OCI-LY3 (cell line): ENCODE measurements at regions not wholly inside any gene's neighbourhood (a gene's known extent, or its start where the extent isn't known, plus 50 kb on each side); places are given as distances from the start of the nearest gene placed in this dataset.

Experiments
- H2AFZ ChIP-seq: fragments of 200-600, 300-600 bp; shearing (Covaris generic); 2 replicates; pipeline ENCODE4 v1.6.0; 2014; ENCODE audit warnings: antibody characterized with exemption, low read depth, low read length
- H3K27ac ChIP-seq: fragments of 200-600, 300-600 bp; sonication (generic); 2 replicates; pipeline ENCODE4 v1.5.1; 2014; ENCODE audit warnings: mild to moderate bottlenecking, low read length, moderate library complexity, mixed read lengths
- H3K27me3 ChIP-seq: fragments of 200-600, 300-600 bp; sonication (generic); 2 replicates; pipeline ENCODE4 v1.6.1; 2014; ENCODE audit warnings: low read depth, low read length, mixed read lengths
- H3K36me3 ChIP-seq: fragments of 200-600, 300-600 bp; sonication (generic); replicated peaks from 2 replicates; pipeline ENCODE3; 2014; ENCODE audit warnings: low read depth, low read length, mixed read lengths
- H3K4me1 ChIP-seq: fragments of 300-600, 200-600 bp; sonication (generic); 2 replicates; pipeline ENCODE4 v1.6.1; 2014; ENCODE audit warnings: low read length, mixed read lengths
- H3K4me2 ChIP-seq: fragments of 200-600, 300-600 bp; sonication (generic); 2 replicates; pipeline ENCODE4 v1.6.1; 2014; ENCODE audit warnings: low read length, mixed read lengths
- H3K4me3 ChIP-seq: fragments of 300-600, 200-600 bp; sonication (generic); 2 replicates; pipeline ENCODE4 v1.5.1; 2014; ENCODE audit warnings: antibody characterized with exemption, mild to moderate bottlenecking, low read length, moderate library complexity
- H3K79me2 ChIP-seq: fragments of 300-600, 200-600 bp; shearing (Covaris generic); 2 replicates; pipeline ENCODE4 v1.6.1; 2014; ENCODE audit warnings: mild to moderate bottlenecking, low read length, mixed read lengths
- H3K9ac ChIP-seq: fragments of 300-600, 200-600 bp; shearing (Covaris generic); 2 replicates; pipeline ENCODE4 v1.6.0; 2014; ENCODE audit warnings: mild to moderate bottlenecking, low read length, moderate library complexity
- H3K9me3 ChIP-seq: fragments of 200-600, 300-600 bp; shearing (Covaris generic); 2 replicates; pipeline ENCODE4 v1.6.1; 2014; ENCODE audit warnings: low read length, mixed read lengths; ENCODE audit not compliant: insufficient read depth
- H4K20me1 ChIP-seq: fragments of 200-600, 300-600 bp; sonication (generic); 2 replicates; pipeline ENCODE4 v1.6.1; 2016; ENCODE audit warnings: low read length, mixed read lengths; ENCODE audit not compliant: insufficient read depth
- CTCF ChIP-seq: fragments of 200-600, 300-600 bp; sonication (generic); IDR thresholded peaks from 2 replicates; pipeline ENCODE4 v1.5.1; 2014; ENCODE audit warnings: antibody characterized with exemption, low read length, low read depth
- EZH2phosphoT487 ChIP-seq: fragments of 200-600 bp; shearing (Covaris generic); IDR thresholded peaks from 2 replicates; pipeline ENCODE4 v1.6.1; 2018; ENCODE audit warnings: antibody characterized with exemption, mixed run types, low read depth

DNA sequence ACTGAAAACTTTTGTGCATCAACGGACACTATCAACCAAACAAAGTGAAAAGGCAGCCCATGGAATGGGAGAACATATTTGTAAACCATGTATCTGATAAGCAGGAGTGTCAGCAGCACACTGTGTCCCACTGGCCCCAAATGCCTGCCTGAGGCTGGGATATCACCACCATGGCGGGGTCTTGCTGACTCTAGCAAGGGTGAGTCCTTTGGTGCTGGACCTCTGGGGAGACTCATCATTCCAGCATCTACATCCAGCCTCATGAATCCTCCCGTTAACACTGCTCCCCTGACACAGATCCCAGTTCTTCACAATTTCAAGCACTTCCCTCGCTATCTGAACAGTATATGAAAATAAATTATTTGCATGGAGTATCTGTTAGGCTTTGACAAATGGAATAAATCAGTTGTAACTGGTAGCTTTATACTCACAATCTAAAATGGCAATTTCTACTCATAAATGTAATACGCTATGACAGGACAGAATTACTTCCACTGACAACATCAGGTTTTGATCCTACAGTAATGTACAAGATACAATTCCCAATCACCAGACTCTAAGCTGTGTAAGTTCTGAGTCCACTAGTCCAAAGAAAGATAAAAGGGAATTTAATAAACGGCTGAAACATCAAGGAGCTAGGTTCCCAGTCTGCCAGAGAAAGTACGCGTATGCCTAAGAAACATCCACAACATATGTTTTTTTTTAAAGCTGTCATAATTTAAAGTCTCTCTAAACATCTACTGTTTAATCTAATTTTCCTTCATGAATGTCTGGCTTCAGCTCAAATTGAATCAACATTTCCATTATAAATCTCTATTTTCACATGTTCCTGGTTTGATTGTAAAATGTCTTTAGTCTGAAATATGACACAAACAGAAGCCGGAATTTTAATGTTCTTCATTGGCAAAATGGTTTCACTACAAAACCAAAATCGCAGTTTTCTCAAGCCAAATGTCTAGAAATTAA lies 95.1 kb downstream of the SIPA1L2 start:
- no peak overlapping the region for H3K4me3 ChIP-seq
- H4K20me1 ChIP-seq: no peaks in the 10 kb centered on the region
- no peaks in the 10 kb centered on the region for H3K9me3 ChIP-seq
- H2AFZ ChIP-seq: no peak overlapping the region
- H3K27ac ChIP-seq: no peak overlapping the region
- H3K9ac ChIP-seq: no peak overlapping the region
- H3K27me3 ChIP-seq: no peaks in the 10 kb centered on the region
- no peaks in the 10 kb centered on the region for H3K36me3 ChIP-seq
- H3K79me2 ChIP-seq: no peaks in the 10 kb centered on the region
- no peaks in the 10 kb centered on the region for H3K4me1 ChIP-seq
- H3K4me2 ChIP-seq: no peak overlapping the region
- TF ChIP-seq EZH2phosphoT487 (no peak), CTCF (no peak)

- H3K9me3 ChIP-seq: no peaks in the 10 kb centered on the region
- H3K79me2 ChIP-seq: no peaks in the 10 kb centered on the region
- no peak overlapping the region for H3K27ac ChIP-seq
- H4K20me1 ChIP-seq: no peaks in the 10 kb centered on the region
- H3K4me3 ChIP-seq: no peak overlapping the region
- no peak for TF ChIP-seq CTCF
- no peak for TF ChIP-seq EZH2phosphoT487
- no peak overlapping the region for H3K4me2 ChIP-seq
- no peak overlapping the region for H3K9ac ChIP-seq
- H3K4me1 ChIP-seq: no peaks in the 10 kb centered on the region
- 0 out of 2 replicates have a peak, but pooled peaks cover 2% of the 10 kb centered on the region for H3K27me3 ChIP-seq
- no peaks in the 10 kb centered on the region for H3K36me3 ChIP-seq
- H2AFZ ChIP-seq: no peak overlapping the region
Observed at GRCh38 chr1:232533328-232533727, 96.6 kb downstream of the SIPA1L2 start.

DNA sequence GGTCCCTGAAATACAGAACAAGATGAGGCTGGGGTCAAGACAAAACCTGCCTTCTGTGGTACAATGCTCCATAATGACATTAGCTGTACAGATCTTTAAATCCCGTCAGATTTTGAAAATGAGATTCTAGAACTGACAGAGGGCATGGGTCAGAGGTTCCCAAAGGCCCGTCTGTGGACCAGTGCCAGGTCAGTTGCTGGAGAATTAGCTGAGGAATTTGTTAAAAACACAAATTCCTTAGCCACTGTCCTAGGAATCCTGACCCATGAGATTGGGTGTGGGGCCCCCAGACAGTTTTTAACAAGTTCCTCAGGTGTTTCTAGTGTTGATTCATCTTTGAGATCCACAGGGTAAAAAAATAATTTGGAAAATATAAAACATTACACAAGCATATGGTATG lies 97.0 kb downstream of the SIPA1L2 start:
- Histone ChIP-seq H3K36me3 (no peaks in the 10 kb centered on the region), H3K4me1 (no peaks in the 10 kb centered on the region), H3K27me3 (0 out of 2 replicates have a peak, but pooled peaks cover 2% of the 10 kb centered on the region), H3K79me2 (no peaks in the 10 kb centered on the region), H4K20me1 (no peaks in the 10 kb centered on the region), H3K9me3 (no peaks in the 10 kb centered on the region), H3K4me3 (no peak overlapping the region), H3K9ac (no peak overlapping the region), H2AFZ (no peak overlapping the region), H3K27ac (no peak overlapping the region), H3K4me2 (no peak overlapping the region)
- TF ChIP-seq CTCF: no peak

DNA sequence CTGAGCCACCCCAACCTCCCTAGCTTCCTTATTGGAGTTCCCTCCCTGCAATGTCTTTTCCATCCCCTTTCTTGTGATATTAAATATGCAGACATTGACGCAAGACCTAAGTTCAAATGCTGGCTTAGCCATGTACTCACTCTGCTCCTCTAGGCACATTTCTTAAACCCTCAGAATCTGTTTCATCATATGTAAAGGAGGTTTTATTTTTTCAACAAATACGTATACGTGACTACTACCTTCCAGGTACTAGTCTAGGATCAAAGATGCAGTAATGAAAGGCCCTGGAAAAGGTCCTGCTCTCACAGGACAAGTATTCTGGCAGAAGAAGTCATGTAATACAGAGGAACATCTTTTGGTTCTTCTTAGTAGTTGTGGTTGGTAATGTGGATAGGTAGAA lies 98.6 kb downstream of the SIPA1L2 start:
- no peaks in the 10 kb centered on the region for H3K4me1 ChIP-seq
- no peaks in the 10 kb centered on the region for H3K79me2 ChIP-seq
- TF ChIP-seq CTCF (no peak), EZH2phosphoT487 (no peak)

More for the DNA sequence above, 98.6 kb downstream of the SIPA1L2 start:
- no peaks in the 10 kb centered on the region for H3K9me3 ChIP-seq
- no peak overlapping the region for H3K4me3 ChIP-seq
- no peak overlapping the region for H3K4me2 ChIP-seq
- no peaks in the 10 kb centered on the region for H4K20me1 ChIP-seq
- H3K27me3 ChIP-seq: 0 out of 2 replicates have a peak, but pooled peaks cover 2% of the 10 kb centered on the region
- H2AFZ ChIP-seq: no peak overlapping the region
- no peak overlapping the region for H3K27ac ChIP-seq
- H3K9ac ChIP-seq: no peak overlapping the region
- no peaks in the 10 kb centered on the region for H3K36me3 ChIP-seq
